Stimulated activated naive CD8-positive, alpha-beta T cell treated with anti-CD3 and anti-CD28 coated beads, Interleukin-15, Interleukin-2, amounts not matched to agents 100 ng/mL and 50 ng/mL, for 24 hours (primary cell): ENCODE measurements at regions not wholly inside any gene's neighbourhood (a gene's known extent, or its start where the extent isn't known, plus 50 kb on each side); places are given as distances from the start of the nearest gene placed in this dataset.

ENCODE experiments used
- H3K27ac Mint-ChIP-seq: one replicate; pipeline ENCODE4 v1.8.0; 2021; ENCODE audit warnings: mild to moderate bottlenecking, mixed read lengths
- H3K27me3 Mint-ChIP-seq: one replicate; pipeline ENCODE4 v1.8.0; 2021; ENCODE audit warnings: mixed read lengths
- H3K36me3 Mint-ChIP-seq: one replicate; pipeline ENCODE4 v1.8.0; 2021; ENCODE audit warnings: low read depth, mixed read lengths
- H3K4me1 Mint-ChIP-seq: one replicate; pipeline ENCODE4 v1.8.0; 2021; ENCODE audit warnings: low read depth, mixed read lengths
- H3K4me3 Mint-ChIP-seq: one replicate; pipeline ENCODE4 v1.8.0; 2021; ENCODE audit warnings: mild to moderate bottlenecking, mixed read lengths
- H3K9me3 Mint-ChIP-seq: one replicate; pipeline ENCODE4 v1.8.0; 2021; ENCODE audit warnings: mixed read lengths

DNA sequence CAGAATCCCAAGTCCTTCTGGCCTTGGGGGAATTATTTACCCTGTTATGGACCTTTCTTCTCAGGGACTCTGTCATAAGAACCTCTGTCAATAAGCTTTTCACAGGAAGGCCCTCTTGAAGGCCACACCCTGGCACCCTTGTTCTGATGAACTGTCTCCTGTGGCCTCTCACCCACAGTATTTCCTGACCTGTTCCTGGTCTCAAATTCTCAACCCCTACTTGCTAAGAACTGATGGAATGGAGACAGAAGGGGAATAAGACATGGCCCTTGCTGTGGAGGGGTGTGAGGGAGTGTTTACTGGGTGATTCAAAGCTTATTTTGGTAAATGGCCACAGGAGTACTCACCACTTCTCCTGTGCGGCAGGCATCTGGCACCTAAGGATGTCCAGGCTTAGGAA is 1082.9 kb downstream of the BCL11B start:
- Mint-ChIP-seq H3K4me1 (peaks cover 99% of the 10 kb centered on the region), H3K9me3 (peaks cover 8% of the 10 kb centered on the region), H3K27ac (peak overlapping the region; percentile 100), H3K36me3 (no peaks in the 10 kb centered on the region), H3K27me3 (no peaks in the 10 kb centered on the region), H3K4me3 (peak overlapping the region; percentile 81)

DNA sequence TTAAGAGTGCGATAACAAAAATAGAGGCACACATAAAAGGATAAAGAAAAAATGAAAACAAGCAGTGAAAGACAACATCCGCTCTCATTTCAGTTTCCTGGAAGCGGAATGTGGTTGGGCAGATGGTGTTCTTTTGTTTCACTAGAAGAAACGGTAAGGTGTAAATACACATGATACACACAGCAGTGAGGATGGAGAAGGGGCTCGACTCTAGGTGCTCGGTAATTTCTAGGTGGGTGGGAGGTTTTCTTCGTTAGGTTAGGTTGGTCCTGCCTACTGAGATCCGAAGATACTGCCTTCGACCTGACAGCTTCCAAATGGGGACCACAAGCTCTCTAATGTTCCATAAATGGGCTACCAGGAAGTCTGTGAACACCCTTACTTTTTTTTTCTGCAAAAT is 1082.5 kb downstream of the BCL11B start:
- peaks cover 98% of the 10 kb centered on the region for H3K4me1 Mint-ChIP-seq
- peak overlapping the region; percentile 81 for H3K4me3 Mint-ChIP-seq
- H3K27me3 Mint-ChIP-seq = no peaks in the 10 kb centered on the region
- H3K9me3 Mint-ChIP-seq = peaks cover 8% of the 10 kb centered on the region
- H3K27ac Mint-ChIP-seq = peak overlapping the region; percentile 100
- H3K36me3 Mint-ChIP-seq = no peaks in the 10 kb centered on the region

DNA sequence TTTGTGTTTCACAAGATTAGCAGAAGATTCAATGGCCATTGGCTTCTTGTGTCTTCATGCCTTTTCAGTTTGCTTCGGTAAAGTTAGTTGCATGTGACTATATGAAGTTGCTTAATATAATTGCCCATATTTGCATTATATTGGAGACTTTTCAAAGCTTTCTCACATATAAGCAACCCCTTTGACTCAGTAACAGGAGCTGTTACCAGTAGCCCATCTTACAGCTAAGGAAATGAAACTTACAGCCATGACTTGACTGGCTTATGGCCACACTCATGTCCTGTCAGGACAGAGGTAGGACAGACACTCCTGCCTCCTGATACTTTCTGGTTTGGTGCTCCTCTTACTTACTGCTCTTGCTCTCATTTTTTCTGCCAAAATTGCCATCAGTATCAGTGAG is 1082.1 kb downstream of the BCL11B start:
- Mint-ChIP-seq H3K4me1 (peaks cover 98% of the 10 kb centered on the region), H3K27ac (peak overlapping the region; percentile 100), H3K36me3 (no peaks in the 10 kb centered on the region), H3K4me3 (peak overlapping the region; percentile 81), H3K27me3 (no peaks in the 10 kb centered on the region), H3K9me3 (peaks cover 8% of the 10 kb centered on the region)

DNA sequence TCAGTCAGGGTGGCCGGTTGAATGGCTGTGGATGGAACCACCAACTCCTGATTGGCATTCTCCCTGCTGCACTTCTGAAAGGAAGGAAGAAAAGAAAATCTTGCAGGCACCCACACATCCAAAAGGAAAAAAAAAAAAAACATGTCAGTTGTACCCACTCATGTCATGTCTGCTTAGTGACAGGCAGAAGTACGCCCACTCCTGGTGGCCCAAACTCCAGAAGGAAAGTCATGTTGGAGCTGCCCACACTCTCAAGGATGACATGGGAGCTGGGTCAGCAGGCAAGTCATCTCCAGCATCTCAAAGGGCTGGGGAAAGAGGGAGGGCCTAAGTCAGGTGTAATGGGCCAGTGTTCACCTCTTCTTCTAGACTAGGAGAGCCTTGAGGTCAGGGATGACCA is 1079.1 kb downstream of the BCL11B start:
- no peaks in the 10 kb centered on the region for H3K36me3 Mint-ChIP-seq
- H3K9me3 Mint-ChIP-seq = peaks cover 8% of the 10 kb centered on the region
- no peaks in the 10 kb centered on the region for H3K27me3 Mint-ChIP-seq
- peaks cover 96% of the 10 kb centered on the region for H3K4me1 Mint-ChIP-seq
- peak overlapping the region; percentile 70 for H3K27ac Mint-ChIP-seq
- no peak overlapping the region for H3K4me3 Mint-ChIP-seq

DNA sequence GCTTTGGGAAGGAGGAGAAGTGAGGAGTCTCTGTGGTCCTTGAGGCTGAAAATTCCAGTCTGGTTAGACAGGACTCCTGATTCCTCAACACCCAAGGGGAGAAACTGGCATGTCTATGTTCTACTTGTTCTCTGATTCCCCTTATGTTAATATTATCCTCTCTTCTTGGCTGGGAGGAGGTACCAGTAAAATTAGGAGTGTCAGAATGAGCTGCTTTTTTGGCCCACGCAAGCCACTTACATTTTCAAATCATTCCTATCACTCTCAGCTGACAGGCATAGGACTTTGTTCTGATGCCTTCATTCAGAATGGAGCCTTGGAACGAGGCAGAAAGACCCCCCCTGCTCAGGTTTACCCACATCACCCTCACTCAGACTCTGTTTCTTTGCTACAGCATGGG is 1077.2 kb downstream of the BCL11B start:
- Mint-ChIP-seq H3K9me3 (peaks cover 8% of the 10 kb centered on the region), H3K27ac (peak overlapping the region; percentile 90), H3K4me3 (no peak overlapping the region), H3K36me3 (no peaks in the 10 kb centered on the region), H3K27me3 (no peaks in the 10 kb centered on the region), H3K4me1 (peaks cover 96% of the 10 kb centered on the region)

DNA sequence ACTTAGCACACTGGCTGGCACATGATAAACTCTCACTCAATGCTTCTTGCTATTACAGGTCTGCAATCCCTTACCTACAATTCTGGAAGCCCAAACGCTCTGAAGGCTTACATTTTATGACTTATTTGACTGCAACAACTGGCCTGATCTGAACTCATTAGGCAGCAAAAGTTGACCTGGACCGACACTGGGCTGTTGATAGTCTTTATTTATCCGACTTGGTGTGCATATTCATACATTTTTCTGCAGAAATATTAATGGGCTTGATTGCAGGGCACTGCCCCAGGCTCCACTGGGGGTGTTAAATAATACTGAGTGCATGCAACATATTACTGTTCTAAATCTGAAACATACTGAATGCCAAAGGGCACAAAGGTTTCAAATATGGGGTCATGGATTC is 1076.7 kb downstream of the BCL11B start:
- Mint-ChIP-seq H3K27me3 (no peaks in the 10 kb centered on the region), H3K4me3 (peak overlapping the region; percentile 68), H3K4me1 (peaks cover 96% of the 10 kb centered on the region), H3K36me3 (no peaks in the 10 kb centered on the region), H3K9me3 (peaks cover 8% of the 10 kb centered on the region), H3K27ac (peak overlapping the region; percentile 90)

DNA sequence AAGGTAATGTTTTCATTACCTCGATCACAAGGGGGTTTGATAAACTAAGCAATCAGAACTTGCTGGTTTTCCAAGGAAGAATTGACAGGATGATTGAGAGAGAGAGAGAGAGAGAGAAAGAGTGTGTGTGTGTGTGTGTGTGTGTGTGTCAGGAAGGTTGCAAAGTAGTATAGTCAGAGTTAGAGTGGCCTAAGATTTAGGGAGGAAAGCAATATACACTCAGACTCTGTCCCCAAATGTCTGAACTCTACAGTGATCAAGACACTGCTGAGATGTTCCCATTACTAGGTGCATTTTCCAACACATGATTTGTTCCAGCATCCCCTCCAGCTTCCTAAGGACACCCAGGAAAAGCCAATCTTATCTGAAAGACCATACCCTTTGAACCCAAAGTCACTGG is 1074.1 kb downstream of the BCL11B start:
- Mint-ChIP-seq H3K9me3 (no peaks in the 10 kb centered on the region), H3K27ac (peak overlapping the region; percentile 64), H3K4me1 (peaks cover 88% of the 10 kb centered on the region), H3K4me3 (no peak overlapping the region), H3K27me3 (no peaks in the 10 kb centered on the region), H3K36me3 (no peaks in the 10 kb centered on the region)

DNA sequence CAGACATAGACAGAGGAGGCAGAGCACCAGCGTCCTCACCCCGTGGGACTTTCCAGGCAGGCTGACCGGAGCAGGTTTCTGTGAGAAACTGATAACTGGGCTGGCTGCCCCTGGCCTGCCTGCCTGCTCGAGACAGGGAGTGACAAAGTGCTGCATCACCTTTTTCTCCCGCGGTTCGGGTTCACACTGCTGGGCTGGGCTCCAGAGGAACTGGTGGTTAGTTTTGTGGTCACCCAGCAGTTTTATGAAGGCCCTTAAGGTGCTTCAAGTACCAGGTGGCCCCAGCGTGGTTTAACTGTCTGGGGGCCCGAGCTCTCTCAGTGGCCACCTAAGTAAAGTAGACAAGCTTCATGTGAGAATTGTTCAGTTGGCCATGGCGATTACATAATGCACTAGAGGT is 1073.6 kb downstream of the BCL11B start:
- no peaks in the 10 kb centered on the region for H3K9me3 Mint-ChIP-seq
- no peaks in the 10 kb centered on the region for H3K36me3 Mint-ChIP-seq
- H3K4me3 Mint-ChIP-seq = peak overlapping the region; percentile 24
- no peaks in the 10 kb centered on the region for H3K27me3 Mint-ChIP-seq
- peaks cover 86% of the 10 kb centered on the region for H3K4me1 Mint-ChIP-seq
- peak overlapping the region; percentile 64 for H3K27ac Mint-ChIP-seq

DNA sequence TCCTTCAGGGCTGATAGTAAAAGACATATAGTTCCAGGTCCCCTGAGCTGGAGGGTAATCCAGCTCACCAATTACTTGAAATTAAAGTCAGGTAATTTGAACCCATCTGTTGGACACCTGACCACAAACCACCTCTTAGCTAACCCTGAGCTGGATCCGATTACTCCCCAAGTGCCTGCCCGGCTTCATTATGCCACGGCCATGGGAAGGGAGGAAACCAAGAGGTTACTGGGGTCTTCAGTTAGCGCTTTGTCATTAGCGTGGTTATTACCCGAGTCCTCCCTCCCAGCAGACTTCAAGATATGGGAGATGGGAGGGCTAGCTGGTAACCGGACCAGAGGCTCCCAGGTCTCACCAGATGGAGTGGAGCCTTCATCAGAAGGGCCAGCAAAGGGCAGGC is 1071.4 kb downstream of the BCL11B start:
- no peaks in the 10 kb centered on the region for H3K36me3 Mint-ChIP-seq
- peaks cover 86% of the 10 kb centered on the region for H3K4me1 Mint-ChIP-seq
- no peaks in the 10 kb centered on the region for H3K9me3 Mint-ChIP-seq
- H3K4me3 Mint-ChIP-seq = no peak overlapping the region
- no peaks in the 10 kb centered on the region for H3K27me3 Mint-ChIP-seq
- no peak overlapping the region for H3K27ac Mint-ChIP-seq

DNA sequence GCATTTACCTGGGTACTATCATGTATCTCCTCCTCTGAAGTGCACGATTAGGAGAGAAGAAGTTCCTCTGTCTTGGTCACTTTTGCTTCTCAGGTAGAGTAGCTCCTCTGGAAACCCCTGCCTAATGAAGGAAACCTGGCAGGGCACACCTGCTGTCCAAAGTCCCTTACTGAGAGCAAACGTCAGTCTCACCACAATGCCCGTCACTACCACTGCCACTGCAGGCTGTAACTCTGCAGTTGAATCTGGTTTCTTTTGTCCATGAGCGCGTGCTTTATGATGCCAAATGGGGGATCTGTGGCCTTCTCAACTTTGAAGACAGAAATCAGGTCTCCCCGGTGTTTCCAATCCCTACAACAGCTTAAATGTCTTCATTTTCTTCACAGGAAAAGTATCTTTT is 1068.6 kb downstream of the BCL11B start:
- Mint-ChIP-seq H3K4me1 (peaks cover 87% of the 10 kb centered on the region), H3K9me3 (no peaks in the 10 kb centered on the region), H3K27me3 (no peaks in the 10 kb centered on the region), H3K36me3 (no peaks in the 10 kb centered on the region), H3K27ac (peak overlapping the region; percentile 38), H3K4me3 (peak overlapping the region; percentile 30)

DNA sequence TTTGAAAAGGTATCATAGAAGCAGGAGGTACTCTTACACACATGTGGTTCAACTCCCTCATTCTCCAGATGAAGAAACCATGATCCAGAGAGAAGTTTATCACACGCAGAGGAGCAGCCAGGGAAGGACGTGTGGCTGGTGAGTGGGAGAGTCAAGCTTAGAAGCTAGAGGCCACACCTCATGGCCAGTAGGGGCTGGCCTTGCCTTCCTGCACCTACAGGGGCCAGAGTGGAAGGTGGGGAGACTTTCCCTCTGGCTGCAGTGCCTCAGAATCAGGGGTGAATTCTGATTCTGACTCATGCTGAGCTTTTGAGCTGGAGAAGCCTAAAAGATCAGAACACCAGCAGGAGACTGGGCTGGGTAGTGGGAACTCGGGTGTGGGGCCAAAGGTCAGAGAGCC is 1067.9 kb downstream of the BCL11B start:
- H3K4me3 Mint-ChIP-seq = peak overlapping the region; percentile 30
- H3K9me3 Mint-ChIP-seq = no peaks in the 10 kb centered on the region

DNA sequence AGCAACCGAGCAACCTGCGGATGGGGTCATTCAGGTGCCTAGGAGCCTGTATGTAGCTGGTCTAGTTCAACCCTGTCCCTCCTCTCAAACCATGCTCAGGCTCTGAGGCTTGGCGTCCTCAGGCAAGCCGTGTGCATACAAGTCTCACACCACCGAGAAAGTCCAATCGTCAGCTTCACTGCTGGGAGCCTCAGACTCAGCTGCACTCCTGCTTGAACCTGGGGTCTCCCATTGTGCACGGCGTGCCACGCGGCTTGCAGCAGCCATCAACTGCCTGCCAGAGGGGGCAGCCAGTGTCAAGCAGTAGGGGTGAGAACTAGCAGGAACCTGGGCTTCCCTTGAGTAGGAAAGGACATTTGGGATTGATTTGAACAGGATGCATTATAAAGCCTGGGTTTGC is 1064.6 kb downstream of the BCL11B start:
- Mint-ChIP-seq H3K4me1 (peaks cover 95% of the 10 kb centered on the region), H3K27ac (peak overlapping the region; percentile 82), H3K4me3 (no peak overlapping the region)

More for the DNA sequence above, 1067.9 kb downstream of the BCL11B start:
- Mint-ChIP-seq H3K27me3 (no peaks in the 10 kb centered on the region), H3K36me3 (no peaks in the 10 kb centered on the region), H3K27ac (peak overlapping the region; percentile 62), H3K4me1 (peaks cover 87% of the 10 kb centered on the region)

DNA sequence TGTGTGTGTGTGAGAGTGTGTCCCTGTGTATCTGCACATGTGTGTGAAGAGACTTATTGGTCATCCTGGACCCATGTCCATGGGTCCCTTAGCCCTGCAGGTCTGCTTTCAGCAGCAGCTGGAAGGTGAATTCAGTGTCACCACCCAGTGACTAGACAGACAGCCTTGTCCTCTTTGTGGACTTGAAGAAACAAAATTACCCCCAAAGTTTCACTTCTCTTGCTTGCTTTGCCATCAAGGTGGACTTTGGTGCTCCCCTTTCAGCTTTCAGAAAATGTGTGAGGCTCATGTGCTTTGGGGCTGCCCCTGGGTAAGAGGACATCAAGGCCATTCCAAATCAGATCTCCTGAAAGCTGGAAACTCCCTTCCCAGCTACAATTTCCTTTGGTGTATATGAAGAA is 1063.8 kb downstream of the BCL11B start:
- H3K4me1 Mint-ChIP-seq = peaks cover 95% of the 10 kb centered on the region
- peak overlapping the region; percentile 82 for H3K27ac Mint-ChIP-seq
- H3K9me3 Mint-ChIP-seq = no peaks in the 10 kb centered on the region
- H3K4me3 Mint-ChIP-seq = no peak overlapping the region
- no peaks in the 10 kb centered on the region for H3K27me3 Mint-ChIP-seq
- no peaks in the 10 kb centered on the region for H3K36me3 Mint-ChIP-seq

More for the DNA sequence above, 1064.6 kb downstream of the BCL11B start:
- Mint-ChIP-seq H3K36me3 (no peaks in the 10 kb centered on the region), H3K27me3 (no peaks in the 10 kb centered on the region), H3K9me3 (no peaks in the 10 kb centered on the region)

DNA sequence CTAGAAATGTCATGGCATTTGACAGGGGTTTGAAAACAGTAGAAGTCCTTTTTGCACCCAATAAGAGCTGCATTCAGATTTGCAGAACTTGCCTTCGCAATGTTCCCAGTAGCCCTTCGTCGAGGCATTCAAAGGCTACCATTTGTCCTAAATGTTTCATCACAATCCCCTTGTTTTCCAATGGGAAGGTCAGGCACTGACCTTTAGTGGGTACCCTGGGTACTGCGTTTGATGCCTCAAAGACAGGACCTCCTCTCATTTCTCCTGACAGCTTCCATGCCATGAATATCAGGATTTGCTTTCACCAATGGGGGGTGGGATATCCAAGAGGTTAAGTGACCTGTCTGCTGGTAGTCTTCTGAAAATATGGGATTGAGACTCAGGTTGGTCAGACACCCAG is 1063.1 kb downstream of the BCL11B start:
- Mint-ChIP-seq H3K27me3 (no peaks in the 10 kb centered on the region), H3K4me1 (peaks cover 89% of the 10 kb centered on the region), H3K27ac (peak overlapping the region; percentile 94), H3K36me3 (no peaks in the 10 kb centered on the region), H3K4me3 (no peak overlapping the region), H3K9me3 (no peaks in the 10 kb centered on the region)

DNA sequence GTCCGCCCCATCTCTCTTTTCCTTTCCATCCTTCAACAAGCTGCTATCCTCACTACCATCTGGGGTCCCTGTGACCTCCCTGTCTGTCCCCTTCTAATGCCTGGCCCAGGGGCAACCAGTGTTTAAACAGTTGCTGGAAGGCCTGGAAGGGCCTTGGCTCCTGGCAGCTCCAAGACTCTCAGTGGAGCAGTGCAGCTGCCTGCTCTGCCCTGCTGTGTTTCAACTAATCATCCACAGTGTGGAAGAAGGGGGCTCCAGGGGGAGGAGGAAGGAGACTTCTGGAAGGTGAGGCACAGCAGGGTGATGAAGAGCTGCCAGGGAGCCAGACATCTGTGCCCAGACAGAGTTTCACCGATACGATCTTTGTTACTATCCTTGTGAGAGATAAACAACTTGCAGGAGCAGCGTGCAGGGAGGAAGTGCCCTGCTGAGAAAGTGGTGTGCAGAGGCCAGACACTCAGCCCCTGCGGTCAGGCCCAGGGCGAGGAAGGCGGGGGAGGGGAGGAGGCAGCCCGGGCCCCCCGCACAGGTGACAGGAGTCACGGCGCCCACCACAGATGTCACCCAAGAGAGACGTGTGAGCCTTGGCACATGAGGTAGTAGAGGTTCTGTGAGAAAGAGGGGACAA is 1061.8 kb downstream of the BCL11B start:
- Mint-ChIP-seq H3K27me3 (no peaks in the 10 kb centered on the region), H3K4me3 (peak overlapping the region; percentile 65), H3K4me1 (peaks cover 84% of the 10 kb centered on the region), H3K27ac (peak overlapping the region; percentile 94), H3K9me3 (no peaks in the 10 kb centered on the region), H3K36me3 (no peaks in the 10 kb centered on the region)

DNA sequence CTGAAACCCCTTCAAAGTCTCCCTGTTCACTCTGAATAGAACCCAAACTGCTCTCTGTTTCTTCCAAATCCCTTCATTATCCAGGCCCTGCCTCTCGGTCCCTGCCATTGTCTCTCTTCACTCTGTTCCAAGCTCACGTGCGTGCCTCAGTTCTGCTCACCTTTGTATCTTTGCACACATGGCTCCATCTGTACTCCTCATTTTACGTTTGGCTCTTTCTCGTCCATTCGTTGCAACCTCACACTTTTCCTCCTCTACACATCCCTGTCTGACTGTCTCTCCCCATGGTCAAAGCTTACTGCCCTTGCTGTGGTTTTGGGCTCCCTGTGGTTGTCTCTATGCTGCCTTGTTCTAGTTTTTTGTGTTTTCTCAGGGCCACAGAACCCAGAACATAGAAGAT is 1054.5 kb downstream of the BCL11B start:
- H3K9me3 Mint-ChIP-seq = no peaks in the 10 kb centered on the region
- peaks cover 18% of the 10 kb centered on the region for H3K4me1 Mint-ChIP-seq
- H3K4me3 Mint-ChIP-seq = no peak overlapping the region
- no peak overlapping the region for H3K27ac Mint-ChIP-seq
- no peaks in the 10 kb centered on the region for H3K27me3 Mint-ChIP-seq
- H3K36me3 Mint-ChIP-seq = no peaks in the 10 kb centered on the region
